Stimulated activated CD4-positive, alpha-beta T cell treated with anti-CD3 and anti-CD28 coated beads, Interleukin-2, amount 100 ng/mL, for 48 hours (primary cell): ENCODE measurements at regions not wholly inside any gene's neighbourhood (a gene's known extent, or its start where the extent isn't known, plus 50 kb on each side); places are given as distances from the start of the nearest gene placed in this dataset.
"Not testable (repeated sequence)": the region's sequence is repeated elsewhere in the genome, so short reads cannot be mapped to it uniquely, and the experiment has no call there.

Experiments used
- DNase-seq, 2 donors: peaks; one replicate each; pipeline ENCODE4 v3.0.0-alpha.2; 2020

- DNase-seq: no peak
These were observed 1471.6 kb upstream of the ADGRL3 start for GRCh38 chr4:59728496-59728895.

GRCh38 chr4:59729321-59729720, 1470.8 kb upstream of the ADGRL3 start:
- DNase-seq: no peak

DNA sequence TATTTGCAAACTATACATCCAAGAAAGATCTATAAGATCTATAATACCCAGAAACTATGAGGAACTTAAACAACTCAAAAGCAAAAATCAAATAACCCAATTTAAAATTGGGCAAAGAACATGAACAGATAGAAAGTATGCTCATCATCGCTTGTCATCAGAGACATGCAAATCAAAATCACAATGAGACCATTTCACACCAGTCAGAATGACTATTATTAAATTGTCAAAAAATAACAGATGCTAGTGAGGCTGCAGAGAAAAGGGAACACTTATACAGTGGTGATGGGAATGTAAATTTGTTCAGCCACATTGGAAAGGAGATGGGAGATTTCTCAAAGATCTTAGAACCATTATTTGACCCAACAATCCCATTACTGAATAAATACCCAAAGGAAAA, 1451.7 kb upstream of the ADGRL3 start:
- no peak for DNase-seq

DNA sequence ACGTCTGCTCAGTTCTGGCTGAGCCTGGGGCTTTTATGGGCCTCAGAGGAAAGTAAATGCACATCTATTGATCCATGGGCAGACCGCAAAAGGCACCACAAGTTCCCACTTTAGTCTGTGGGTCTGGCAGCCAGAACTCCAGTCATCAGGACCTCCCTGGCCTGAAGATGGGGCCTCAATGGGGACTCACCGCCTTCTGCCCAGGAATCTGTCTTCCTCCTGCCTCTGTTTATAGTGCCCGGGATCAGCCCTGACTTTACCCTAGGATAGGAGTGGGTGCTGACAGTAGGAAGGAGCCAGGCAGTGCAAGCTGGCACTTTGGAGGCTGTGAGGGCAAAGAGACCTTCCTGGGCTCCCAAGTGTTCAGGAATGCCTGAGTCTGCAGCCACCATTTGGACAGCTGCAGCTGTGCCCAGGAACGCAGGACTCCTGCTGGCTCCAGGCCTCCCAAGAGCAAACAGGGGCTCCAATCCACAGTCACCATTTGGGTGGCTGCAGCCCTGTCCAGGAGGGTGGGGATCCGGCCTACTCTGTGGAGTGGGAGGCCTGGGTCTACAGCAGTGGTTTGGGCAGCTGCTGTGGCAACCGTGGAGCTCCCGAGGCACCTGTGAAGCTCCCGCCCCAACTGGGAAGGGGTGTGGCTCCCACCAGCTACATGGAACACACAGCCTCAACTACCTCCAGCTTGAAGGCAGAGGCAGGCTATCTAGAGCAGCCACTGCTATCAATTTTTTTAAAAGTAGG, 1440.9 kb upstream of the ADGRL3 start:
- DNase-seq: no peak

DNA sequence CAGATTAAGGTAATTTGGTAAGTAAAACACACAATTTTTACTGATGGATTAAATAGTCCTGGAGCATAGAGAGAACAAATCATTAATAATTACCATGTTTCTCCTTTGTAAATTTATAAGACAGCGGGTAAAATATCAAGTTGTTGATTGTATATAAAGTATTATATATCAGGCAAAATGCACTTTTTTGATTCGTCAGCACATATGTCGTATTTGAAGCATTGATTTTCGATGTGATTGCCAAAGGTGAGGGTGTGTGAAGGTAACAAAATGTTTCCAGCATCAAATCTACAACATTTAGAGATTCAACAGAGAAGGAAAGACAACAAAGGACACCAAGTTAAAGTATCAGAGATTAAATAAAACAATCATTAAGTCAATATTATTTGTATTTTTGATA, 1437.8 kb upstream of the ADGRL3 start:
- DNase-seq: no peak

GRCh38 chr4:59770601-59771264, 1429.4 kb upstream of the ADGRL3 start:
- DNase-seq: no peak

GRCh38 chr4:59772641-59773139, 1427.4 kb upstream of the ADGRL3 start:
- no peak for DNase-seq

DNA sequence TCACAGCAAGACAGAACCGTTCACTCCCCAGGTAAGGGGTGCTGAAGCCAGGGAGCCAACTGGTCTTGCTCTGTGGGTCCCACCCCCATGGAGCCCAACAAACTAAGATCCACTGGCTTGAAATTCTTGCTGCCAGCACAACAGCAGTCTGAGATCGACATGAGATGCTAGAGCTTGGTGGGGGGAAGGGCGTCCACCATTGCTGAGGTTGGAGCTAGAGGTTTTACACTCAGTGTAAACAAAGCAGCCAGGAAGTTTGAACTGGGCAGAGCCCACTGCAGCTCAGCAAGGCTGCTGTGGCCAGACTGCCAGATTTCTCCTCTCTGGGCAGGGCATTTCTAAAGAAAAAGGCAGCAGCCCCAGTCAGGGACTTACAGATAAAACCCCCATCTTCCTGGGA, 1419.9 kb upstream of the ADGRL3 start:
- not testable (repeated sequence) for DNase-seq

DNA sequence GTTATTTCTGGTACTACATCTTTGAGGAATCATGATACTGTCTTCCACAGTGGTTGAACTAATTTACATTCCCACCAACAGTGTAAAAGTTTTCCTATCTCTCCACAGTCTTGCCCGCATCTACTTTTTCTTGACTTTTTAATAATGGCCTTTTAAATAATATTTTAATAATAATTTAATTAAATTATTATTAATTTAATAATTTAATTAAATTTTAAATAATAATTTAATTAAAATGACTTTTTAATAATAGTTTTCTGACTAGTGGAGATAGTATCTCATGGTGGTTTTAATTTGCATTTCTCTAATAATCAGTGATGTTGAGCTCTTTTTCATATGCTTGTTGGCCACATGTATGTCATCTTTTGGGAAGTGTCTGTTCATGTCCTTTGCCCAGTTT, 1395.0 kb upstream of the ADGRL3 start:
- no peak for DNase-seq

DNA sequence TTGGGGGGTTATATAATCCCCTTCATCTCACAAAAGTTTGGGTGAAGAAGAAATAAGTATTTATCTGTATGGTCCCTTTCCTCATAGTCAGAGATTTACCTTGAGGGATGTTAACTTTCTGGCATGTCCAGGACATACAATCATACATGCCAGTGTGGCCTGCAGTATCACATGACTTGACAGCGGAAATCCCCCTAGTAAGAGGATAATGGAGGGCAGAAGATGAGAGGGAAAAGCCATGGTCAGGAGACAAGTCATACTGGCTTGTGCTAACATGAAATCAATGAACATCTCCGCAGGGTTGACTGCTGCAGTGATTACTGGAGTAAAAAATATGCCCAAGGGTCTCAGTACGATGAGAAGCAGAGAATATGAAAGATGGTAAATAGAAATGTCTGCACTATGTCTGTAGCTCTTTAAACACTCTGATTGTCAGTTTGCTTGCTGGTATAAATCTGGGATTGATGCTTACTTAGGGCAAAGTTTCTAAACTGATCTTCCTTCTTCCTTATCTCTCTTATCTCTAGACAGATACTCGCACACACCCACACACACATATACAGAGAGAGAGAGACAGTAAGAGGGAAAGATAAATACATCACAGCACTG, 1385.6 kb upstream of the ADGRL3 start:
- DNase-seq: no peak

DNA sequence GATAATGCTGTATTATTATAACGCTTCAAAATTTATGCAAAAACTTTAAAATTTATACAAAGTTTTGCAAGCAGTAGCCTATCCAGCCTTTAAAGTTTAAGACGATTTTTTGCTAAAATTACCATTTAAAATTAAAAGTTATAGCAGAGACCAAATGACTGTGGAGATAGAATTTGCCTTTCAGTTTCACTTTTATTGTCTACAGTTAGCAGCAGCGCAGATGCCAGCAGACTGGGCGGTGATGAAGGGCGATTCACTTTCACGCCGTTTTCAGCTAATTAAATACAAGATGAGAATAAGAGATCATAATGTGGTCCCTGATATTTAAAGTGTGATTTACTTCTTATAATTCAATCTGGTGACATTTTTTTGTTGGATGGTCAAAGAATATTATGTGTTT, 1381.5 kb upstream of the ADGRL3 start:
- DNase-seq: no peak

DNA sequence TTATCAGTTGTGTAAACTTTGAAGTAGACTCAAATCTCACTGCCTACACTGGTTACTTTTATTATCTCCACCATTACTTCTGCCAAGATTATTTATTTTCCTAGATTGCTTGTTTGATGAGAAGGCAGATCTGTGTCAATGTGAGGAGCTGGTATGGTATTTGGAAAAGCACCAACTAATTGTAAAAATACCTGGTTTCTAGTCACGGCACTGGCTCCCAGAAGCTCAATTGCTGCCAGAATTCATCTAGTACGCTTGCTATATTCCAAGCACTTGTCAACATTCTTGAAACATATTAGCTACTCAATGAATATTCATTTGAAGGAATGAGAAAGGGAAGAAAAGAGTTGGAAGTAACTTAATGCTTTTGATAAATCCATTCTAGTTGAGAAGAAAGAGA, 1376.8 kb upstream of the ADGRL3 start:
- DNase-seq: no peak

GRCh38 chr4:59825104-59825503, 1375.0 kb upstream of the ADGRL3 start:
- no peak for DNase-seq

GRCh38 chr4:59831746-59832145, 1368.4 kb upstream of the ADGRL3 start:
- no peak for DNase-seq

GRCh38 chr4:59834943-59835342, 1365.2 kb upstream of the ADGRL3 start:
- DNase-seq: no peak

- no peak for DNase-seq
These were observed 1362.4 kb upstream of the ADGRL3 start for GRCh38 chr4:59837751-59838150.

- no peak for DNase-seq
These were observed 1361.9 kb upstream of the ADGRL3 start for GRCh38 chr4:59838236-59838635.

DNA sequence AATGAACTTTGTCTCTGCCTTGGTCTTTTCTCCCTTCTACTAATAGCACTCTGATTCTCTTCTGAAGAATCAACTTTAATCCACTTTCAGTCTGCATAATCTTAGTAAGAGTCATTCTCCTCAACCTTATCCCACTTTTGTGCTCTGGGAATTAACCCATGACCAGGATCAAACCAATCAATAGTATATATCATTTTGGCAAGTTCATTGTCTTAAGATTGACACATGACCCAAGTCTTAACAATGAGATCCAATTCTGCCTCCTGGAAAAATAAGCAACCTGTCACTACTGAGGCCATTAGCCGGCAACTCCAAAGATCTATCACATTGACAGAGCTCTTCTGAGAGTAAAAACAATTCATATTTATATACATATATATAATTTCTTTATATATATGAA, 1358.4 kb upstream of the ADGRL3 start:
- DNase-seq: no peak

DNA sequence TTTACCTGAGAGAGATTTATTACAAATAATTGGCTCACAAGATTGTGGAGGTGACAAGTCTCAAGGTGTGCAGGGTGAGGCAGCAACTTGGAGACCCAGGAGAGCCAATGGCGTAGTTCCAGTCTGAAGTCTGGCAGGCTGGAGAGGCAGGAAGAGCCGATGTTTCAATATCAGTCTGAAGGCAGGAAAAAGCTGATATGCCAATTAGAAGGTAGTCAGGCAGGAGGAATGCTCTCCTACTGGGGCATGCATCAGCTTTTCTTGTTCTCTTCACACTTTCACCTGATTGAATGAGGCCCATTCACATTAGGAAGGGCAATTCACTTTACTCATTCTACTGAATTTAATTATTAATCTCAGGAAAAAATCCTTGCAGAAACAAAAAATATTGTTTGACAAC, 1351.7 kb upstream of the ADGRL3 start:
- DNase-seq: no peak

DNA sequence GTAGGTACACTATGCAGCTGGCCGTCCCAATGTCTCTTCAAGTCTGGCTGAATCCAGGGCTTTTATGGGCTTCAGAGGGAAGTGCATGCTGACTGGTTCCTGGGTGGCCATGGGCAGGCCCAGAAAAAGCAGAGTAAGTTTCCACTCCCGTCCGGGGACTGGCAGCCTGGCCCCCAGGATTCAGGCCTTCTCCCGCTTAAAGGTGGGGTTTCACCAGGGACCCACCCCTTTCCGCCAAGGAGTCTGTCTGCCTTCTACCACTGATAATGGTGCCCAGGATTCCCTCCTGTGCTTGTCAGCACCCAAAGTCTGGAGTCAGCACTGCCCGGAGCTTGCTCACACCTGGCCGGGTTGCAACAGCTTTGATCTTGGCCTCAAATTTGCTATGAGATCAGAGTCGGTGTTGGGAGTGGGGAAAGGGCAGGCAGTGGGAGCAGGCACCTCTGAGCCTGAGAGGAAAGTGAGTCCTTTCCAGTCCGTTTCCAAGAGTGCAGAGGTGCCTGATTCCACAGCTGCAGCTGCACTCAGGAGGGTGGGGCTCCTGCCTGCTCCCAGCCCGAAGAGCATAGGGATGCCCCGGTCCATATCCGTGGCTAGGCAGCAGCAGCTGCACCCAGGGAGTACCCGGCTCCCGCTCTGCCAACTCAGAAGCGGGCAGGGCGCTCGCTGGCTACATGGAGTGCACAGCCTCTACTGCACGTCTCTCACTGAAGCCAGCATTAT, 1344.3 kb upstream of the ADGRL3 start:
- DNase-seq: no peak

DNA sequence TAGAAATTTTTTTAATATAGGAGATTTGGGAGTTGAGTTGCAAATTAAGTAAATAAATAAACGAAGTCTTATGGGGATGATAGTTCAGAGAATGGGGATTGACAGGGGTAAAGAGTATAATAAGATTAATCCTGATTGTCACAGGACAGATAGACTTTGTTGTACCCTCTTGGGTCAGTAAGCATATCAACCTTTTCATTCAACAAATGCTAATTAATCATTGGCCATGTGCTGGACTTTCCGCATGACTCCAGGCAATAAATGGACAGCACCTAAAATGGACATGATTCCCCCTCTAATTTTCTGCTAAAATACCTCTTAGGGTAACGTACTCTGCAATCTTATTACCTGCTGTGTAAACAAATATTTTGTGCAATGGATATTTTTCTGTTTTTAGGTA, 1331.1 kb upstream of the ADGRL3 start:
- no peak for DNase-seq

DNA sequence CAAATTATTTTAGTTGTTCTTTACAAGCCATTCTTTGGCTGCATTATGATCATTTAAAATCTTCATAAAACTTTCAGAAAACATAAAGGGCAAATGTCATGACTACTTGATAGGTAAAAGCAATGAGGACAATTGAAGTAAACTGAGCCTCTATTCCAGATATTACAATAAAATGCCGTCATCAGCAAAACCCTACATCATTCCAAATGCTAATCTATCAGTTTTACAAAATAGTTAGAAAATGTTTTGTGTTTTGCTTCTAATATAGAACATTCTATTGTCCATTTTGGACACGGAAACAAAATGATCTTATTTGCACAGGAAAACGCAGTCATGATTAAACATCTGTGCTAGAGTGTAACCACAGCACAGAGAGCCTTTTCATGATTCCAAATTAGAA, 1330.6 kb upstream of the ADGRL3 start:
- DNase-seq: no peak

DNA sequence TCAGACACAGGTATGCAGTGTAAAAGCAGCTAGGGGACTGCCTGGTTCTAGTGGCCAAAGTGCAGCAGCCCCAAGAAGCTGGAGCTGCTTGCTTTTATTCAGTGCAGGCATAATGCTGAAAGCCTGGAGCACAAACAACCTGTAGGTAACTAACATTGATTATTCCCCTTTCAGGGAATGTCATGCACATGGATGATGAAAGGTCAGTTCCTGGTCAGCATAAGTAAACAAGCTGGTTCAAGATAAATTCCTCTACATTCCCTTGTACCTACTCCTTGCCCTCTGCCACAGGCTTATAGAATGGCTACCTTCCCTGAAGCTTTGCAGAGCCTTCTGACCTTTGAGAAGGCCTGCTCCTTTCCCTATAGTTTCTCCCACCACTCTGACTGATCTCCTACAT, 1318.5 kb upstream of the ADGRL3 start:
- no peak for DNase-seq

DNA sequence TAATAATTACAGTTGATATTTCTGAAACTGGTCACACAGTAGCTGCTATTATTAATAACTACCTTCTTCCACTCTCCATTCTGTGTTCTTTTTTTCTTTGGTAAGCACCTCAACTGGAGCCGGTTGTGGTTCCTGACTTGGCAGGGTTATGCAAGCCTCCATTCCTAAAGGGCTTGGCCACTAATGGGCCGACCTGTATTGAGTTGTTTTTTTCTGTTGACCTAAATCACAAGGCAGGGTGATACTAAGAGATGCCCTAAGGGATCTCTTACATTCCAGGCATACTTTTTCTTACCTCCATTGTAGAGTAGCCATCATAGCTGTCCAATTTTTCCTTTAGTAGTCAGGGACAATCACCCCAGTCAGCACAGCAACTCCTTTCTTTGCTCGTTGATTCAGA, 1295.8 kb upstream of the ADGRL3 start:
- no peak for DNase-seq
